Fibroblast of lung (primary cell): ENCODE measurements at regions not wholly inside any gene's neighbourhood (a gene's known extent, or its start where the extent isn't known, plus 50 kb on each side); places are given as distances from the start of the nearest gene placed in this dataset.

Experiments
- EZH2 ChIP-seq: IDR thresholded peaks from 2 replicates; pipeline ENCODE4 v1.5.1; 2012; ENCODE audit warnings: low read length, control low read depth, mild to moderate bottlenecking; ENCODE audit errors: missing control alignments
- TF ChIP-seq, protein P1 (sequence below), 2 donors: IDR thresholded peaks in 1 of 2; conservative IDR thresholded peaks in 1 of 2; 1 replicate in 1 of 2; 2 replicates in 1 of 2; pipeline ENCODE4 v1.5.1; 2011 to 2012; ENCODE audit warnings: low read length in 2 of 2, control low read depth in 1 of 2, inconsistent platforms in 1 of 2, low read depth in 1 of 2, mild to moderate bottlenecking in 1 of 2

DNA sequence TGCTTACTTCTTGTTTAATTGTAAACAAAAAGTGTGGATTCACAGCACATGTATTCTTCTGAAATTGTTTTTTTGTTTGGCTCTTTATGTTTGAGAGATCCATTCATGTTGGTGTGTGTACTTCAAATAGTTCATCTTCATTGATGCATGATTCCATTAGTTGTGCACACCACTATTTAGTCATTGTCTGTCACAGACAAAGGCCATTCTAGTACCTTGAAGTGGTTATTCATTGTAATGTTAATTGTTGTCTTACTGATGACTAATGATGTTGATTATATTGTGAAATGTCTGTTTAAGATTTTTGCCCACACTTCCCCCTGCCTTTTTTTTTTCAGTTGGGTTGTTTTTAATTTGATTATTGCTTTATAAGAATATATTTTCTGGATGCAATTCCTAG lies 391.3 kb downstream of the DIRAS2 start:
- TF ChIP-seq, protein P1, sequence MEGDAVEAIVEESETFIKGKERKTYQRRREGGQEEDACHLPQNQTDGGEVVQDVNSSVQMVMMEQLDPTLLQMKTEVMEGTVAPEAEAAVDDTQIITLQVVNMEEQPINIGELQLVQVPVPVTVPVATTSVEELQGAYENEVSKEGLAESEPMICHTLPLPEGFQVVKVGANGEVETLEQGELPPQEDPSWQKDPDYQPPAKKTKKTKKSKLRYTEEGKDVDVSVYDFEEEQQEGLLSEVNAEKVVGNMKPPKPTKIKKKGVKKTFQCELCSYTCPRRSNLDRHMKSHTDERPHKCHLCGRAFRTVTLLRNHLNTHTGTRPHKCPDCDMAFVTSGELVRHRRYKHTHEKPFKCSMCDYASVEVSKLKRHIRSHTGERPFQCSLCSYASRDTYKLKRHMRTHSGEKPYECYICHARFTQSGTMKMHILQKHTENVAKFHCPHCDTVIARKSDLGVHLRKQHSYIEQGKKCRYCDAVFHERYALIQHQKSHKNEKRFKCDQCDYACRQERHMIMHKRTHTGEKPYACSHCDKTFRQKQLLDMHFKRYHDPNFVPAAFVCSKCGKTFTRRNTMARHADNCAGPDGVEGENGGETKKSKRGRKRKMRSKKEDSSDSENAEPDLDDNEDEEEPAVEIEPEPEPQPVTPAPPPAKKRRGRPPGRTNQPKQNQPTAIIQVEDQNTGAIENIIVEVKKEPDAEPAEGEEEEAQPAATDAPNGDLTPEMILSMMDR (conservative IDR thresholded peaks at IDR 0.05 in 1 of 2, IDR thresholded peaks at IDR 0.05 in 1 of 2; ENCODE audit: low read depth in 1 of 2, low read length in 2 of 2): no peak
- no peak for TF ChIP-seq EZH2
